ENCODE measurements at regions not wholly inside any gene's neighbourhood (a gene's known extent, or its start where the extent isn't known, plus 50 kb on each side); places are given as distances from the start of the nearest gene placed in this dataset.

GRCh38 chr12:4154672-4155225 is 118.8 kb upstream of the CCND2 start:
- TF ChIP-seq, protein P1, sequence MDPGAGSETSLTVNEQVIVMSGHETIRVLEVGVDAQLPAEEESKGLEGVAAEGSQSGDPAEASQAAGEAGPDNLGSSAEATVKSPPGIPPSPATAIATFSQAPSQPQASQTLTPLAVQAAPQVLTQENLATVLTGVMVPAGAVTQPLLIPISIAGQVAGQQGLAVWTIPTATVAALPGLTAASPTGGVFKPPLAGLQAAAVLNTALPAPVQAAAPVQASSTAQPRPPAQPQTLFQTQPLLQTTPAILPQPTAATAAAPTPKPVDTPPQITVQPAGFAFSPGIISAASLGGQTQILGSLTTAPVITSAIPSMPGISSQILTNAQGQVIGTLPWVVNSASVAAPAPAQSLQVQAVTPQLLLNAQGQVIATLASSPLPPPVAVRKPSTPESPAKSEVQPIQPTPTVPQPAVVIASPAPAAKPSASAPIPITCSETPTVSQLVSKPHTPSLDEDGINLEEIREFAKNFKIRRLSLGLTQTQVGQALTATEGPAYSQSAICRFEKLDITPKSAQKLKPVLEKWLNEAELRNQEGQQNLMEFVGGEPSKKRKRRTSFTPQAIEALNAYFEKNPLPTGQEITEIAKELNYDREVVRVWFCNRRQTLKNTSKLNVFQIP (CRISPR knock-in tag; IDR thresholded peaks at IDR 0.05; ENCODE audit: borderline replicate concordance, low read depth) = no peak
- TF ChIP-seq SNAI2 (CRISPR knock-in tag; IDR thresholded peaks at IDR 0.05) = no peak
- ATAC-seq = no peak

GRCh38 chr12:4153343-4153892 is 120.1 kb upstream of the CCND2 start:
- ATAC-seq = no peak
- TF ChIP-seq TSHZ2 (CRISPR knock-in tag; IDR thresholded peaks at IDR 0.05) (no peak), CSDC2 (CRISPR knock-in tag; IDR thresholded peaks at IDR 0.05) (no peak), ARNTL (CRISPR knock-in tag; IDR thresholded peaks at IDR 0.05; ENCODE audit: borderline replicate concordance, low read depth) (no peak), ZFP30 (CRISPR knock-in tag; IDR thresholded peaks at IDR 0.05) (no peak), GLIS3 (CRISPR knock-in tag; IDR thresholded peaks at IDR 0.05) (no peak), RARB (CRISPR knock-in tag; IDR thresholded peaks at IDR 0.05) (no peak), OSR1 (CRISPR knock-in tag; IDR thresholded peaks at IDR 0.05) (no peak), ESRRG (CRISPR knock-in tag; IDR thresholded peaks at IDR 0.05) (no peak), ISL1 (CRISPR knock-in tag; IDR thresholded peaks at IDR 0.05) (no peak), SNAI2 (CRISPR knock-in tag; IDR thresholded peaks at IDR 0.05) (no peak)

DNA sequence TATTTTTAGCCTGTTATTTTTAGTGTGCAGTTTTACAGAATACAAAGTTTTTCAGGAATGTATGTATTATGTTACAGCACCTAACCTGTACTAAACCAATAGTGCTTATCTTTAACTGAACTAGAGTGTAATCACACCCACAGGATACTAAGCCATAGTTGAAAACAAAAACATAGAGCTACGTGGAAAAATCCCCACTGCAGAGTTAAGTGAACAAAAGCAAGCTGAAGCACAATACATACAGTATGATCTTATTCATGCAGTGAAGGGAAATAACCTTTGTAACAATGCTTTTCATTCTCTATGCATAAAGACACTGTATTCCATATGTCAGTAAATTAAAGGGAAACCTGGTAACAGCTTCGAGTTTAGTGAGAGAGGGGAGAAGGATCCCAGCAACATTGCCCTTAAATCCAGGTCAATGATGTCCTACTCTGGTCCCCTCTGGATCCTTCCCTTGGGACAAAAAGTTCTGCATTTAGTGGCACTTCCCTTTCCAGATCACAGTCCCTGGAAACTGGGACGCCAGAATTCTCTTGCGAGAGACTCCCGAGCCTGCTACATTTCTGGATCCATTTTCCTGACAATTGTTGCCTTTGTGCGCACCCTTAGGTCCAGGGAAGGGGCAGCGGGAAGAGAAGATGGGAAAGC is 121.3 kb upstream of the CCND2 start:
- TF ChIP-seq ZNF565 (CRISPR knock-in tag; conservative IDR thresholded peaks at IDR 0.05; ENCODE audit: low read depth) (no peak), ESRRG (CRISPR knock-in tag; IDR thresholded peaks at IDR 0.05) (no peak), PATZ1 (CRISPR knock-in tag; IDR thresholded peaks at IDR 0.05; ENCODE audit: borderline replicate concordance) (no peak), BACH2 (CRISPR knock-in tag; IDR thresholded peaks at IDR 0.05; ENCODE audit: borderline replicate concordance) (no peak), GLIS3 (CRISPR knock-in tag; IDR thresholded peaks at IDR 0.05) (no peak), PPARA (CRISPR knock-in tag; IDR thresholded peaks at IDR 0.05; ENCODE audit: borderline replicate concordance) (no peak), ARNTL (CRISPR knock-in tag; IDR thresholded peaks at IDR 0.05; ENCODE audit: borderline replicate concordance, low read depth) (no peak), CREB5 (CRISPR knock-in tag; IDR thresholded peaks at IDR 0.05; ENCODE audit: low read depth) (no peak), ZC3H10 (CRISPR knock-in tag; IDR thresholded peaks at IDR 0.05) (no peak), ISL1 (CRISPR knock-in tag; IDR thresholded peaks at IDR 0.05) (no peak), CSRNP3 (CRISPR knock-in tag; IDR thresholded peaks at IDR 0.05) (no peak), TSHZ2 (CRISPR knock-in tag; IDR thresholded peaks at IDR 0.05) (no peak), CSDC2 (CRISPR knock-in tag; IDR thresholded peaks at IDR 0.05) (no peak), TOX (CRISPR knock-in tag; IDR thresholded peaks at IDR 0.05; ENCODE audit: borderline replicate concordance) (no peak)
- TF ChIP-seq, protein P1 (CRISPR knock-in tag; IDR thresholded peaks at IDR 0.05; ENCODE audit: borderline replicate concordance, low read depth) = no peak
- no peak for ATAC-seq
